Suprapubic skin (tissue), 4 donors: ENCODE measurements at regions not wholly inside any gene's neighbourhood (a gene's known extent, or its start where the extent isn't known, plus 50 kb on each side); places are given as distances from the start of the nearest gene placed in this dataset.

Experiments
- CTCF ChIP-seq, 2 donors: fragments of 200-600 bp in 1 of 2; fragments of 450-650 bp in 1 of 2; sonication (generic) in 1 of 2; IDR thresholded peaks; one replicate each; pipeline ENCODE4 v1.5.1; 2016 to 2019; ENCODE audit warnings: antibody characterized with exemption in 2 of 2, mild to moderate bottlenecking in 1 of 2, moderate library complexity in 1 of 2
- EP300 ChIP-seq: sonication (generic); formaldehyde crosslinking; IDR thresholded peaks from one replicate; pipeline ENCODE4 v1.6.1; 2017; ENCODE audit warnings: antibody characterized with exemption
- POLR2A ChIP-seq, 2 donors: fragments of 450-650 bp; IDR thresholded peaks; one replicate each; pipeline ENCODE4 v1.6.1; 2017; ENCODE audit warnings: antibody characterized with exemption in 2 of 2, mild to moderate bottlenecking in 2 of 2, moderate library complexity in 2 of 2
- POLR2AphosphoS5 ChIP-seq, 3 donors: sonication (generic); formaldehyde crosslinking; IDR thresholded peaks; one replicate each; pipeline ENCODE4 v1.6.1; 2017; ENCODE audit warnings: antibody characterized with exemption in 3 of 3

- TF ChIP-seq CTCF (IDR thresholded peaks at IDR 0.05), result no peak
- TF ChIP-seq POLR2A (IDR thresholded peaks at IDR 0.05), result no peak
- TF ChIP-seq POLR2AphosphoS5 (IDR thresholded peaks at IDR 0.05), result no peak
- no peak for TF ChIP-seq EP300
Observed at GRCh38 chr3:139794469-139795265, 116.9 kb upstream of the NMNAT3 start.
